Neural progenitor cell (in vitro differentiated cells): ENCODE measurements at regions not wholly inside any gene's neighbourhood (a gene's known extent, or its start where the extent isn't known, plus 50 kb on each side); places are given as distances from the start of the nearest gene placed in this dataset.

Experiments
- DNase-seq: peaks from one replicate; pipeline ENCODE4 v3.0.0-alpha.2; 2016; ENCODE audit warnings: low spot score
- H2AFZ ChIP-seq: fragments of 200-600 bp; sonication (generic); replicated peaks from 2 replicates; pipeline ENCODE4 v1.6.1; 2016; ENCODE audit warnings: antibody characterized with exemption
- H3F3A ChIP-seq: fragments of 200-600 bp; sonication (generic); 2 replicates; pipeline ENCODE4 v1.6.1; 2016; ENCODE audit warnings: antibody characterized with exemption, low read depth
- H3K27ac ChIP-seq: fragments of 200-600 bp; sonication (generic); 2 replicates; pipeline ENCODE4 v1.5.1; 2016; ENCODE audit warnings: mild to moderate bottlenecking
- H3K27me3 ChIP-seq: fragments of 200-600 bp; sonication (generic); 2 replicates; pipeline ENCODE4 v1.6.1; 2016; ENCODE audit warnings: mild to moderate bottlenecking, moderate library complexity
- H3K36me3 ChIP-seq: fragments of 200-600 bp; sonication (generic); 2 replicates; pipeline ENCODE4 v1.5.1; 2016
- H3K4me1 ChIP-seq: fragments of 200-600 bp; sonication (generic); 2 replicates; pipeline ENCODE4 v1.6.1; 2016; ENCODE audit warnings: mixed run types
- H3K4me2 ChIP-seq: fragments of 200-600 bp; sonication (generic); 2 replicates; pipeline ENCODE4 v1.6.1; 2016
- H3K4me3 ChIP-seq: fragments of 200-600 bp; sonication (generic); 2 replicates; pipeline ENCODE4 v1.5.1; 2016
- H3K79me2 ChIP-seq: fragments of 200-600 bp; sonication (generic); 2 replicates; pipeline ENCODE4 v1.6.1; 2016; ENCODE audit warnings: low read depth
- H3K9ac ChIP-seq: fragments of 200-600 bp; sonication (generic); 2 replicates; pipeline ENCODE4 v1.6.1; 2016
- H3K9me3 ChIP-seq: fragments of 200-600 bp; sonication (generic); 2 replicates; pipeline ENCODE4 v1.5.1; 2016; ENCODE audit warnings: low read depth
- H4K20me1 ChIP-seq: fragments of 200-600 bp; sonication (generic); 2 replicates; pipeline ENCODE4 v1.6.1; 2016; ENCODE audit warnings: low read depth
- H3K27ac Mint-ChIP-seq: 3 replicates; pipeline ENCODE4 v1.8.0; 2021; ENCODE audit warnings: mixed read lengths
- H3K27me3 Mint-ChIP-seq: 2 replicates; pipeline ENCODE4 v1.8.0; 2022; ENCODE audit warnings: low read depth, mild to moderate bottlenecking, inconsistent platforms, moderate library complexity, mixed read lengths; ENCODE audit not compliant: insufficient read depth
- H3K36me3 Mint-ChIP-seq: 3 replicates; pipeline ENCODE4 v1.8.0; 2021; ENCODE audit warnings: mixed read lengths
- H3K4me1 Mint-ChIP-seq: 3 replicates; pipeline ENCODE4 v1.8.0; 2021; ENCODE audit warnings: mixed read lengths
- H3K4me3 Mint-ChIP-seq: 3 replicates; pipeline ENCODE4 v1.8.0; 2021; ENCODE audit warnings: mild to moderate bottlenecking, moderate library complexity, mixed read lengths
- H3K9me3 Mint-ChIP-seq: 3 replicates; pipeline ENCODE4 v1.8.0; 2020; ENCODE audit warnings: mixed read lengths
- CTCF ChIP-seq: fragments of 200-600 bp; sonication (generic); IDR thresholded peaks from 2 replicates; pipeline ENCODE4 v1.5.1; 2017; ENCODE audit warnings: antibody characterized with exemption, mild to moderate bottlenecking
- EZH2 ChIP-seq: fragments of 200-600 bp; sonication (generic); IDR thresholded peaks from 2 replicates; pipeline ENCODE4 v1.6.1; 2017; ENCODE audit warnings: antibody characterized with exemption, mild to moderate bottlenecking, moderate library complexity
- EZH2phosphoT487 ChIP-seq: fragments of 200-600 bp; sonication (generic); IDR thresholded peaks from 2 replicates; pipeline ENCODE4 v1.6.1; 2017; ENCODE audit warnings: antibody characterized with exemption

- H3K9me3 ChIP-seq, result no peaks in the 10 kb centered on the region
- no peak for TF ChIP-seq CTCF
- no peak for TF ChIP-seq EZH2
- TF ChIP-seq EZH2phosphoT487, result no peak
Observed at GRCh38 chr12:58079806-58080205, 138.4 kb downstream of the ATP23 start.

DNA sequence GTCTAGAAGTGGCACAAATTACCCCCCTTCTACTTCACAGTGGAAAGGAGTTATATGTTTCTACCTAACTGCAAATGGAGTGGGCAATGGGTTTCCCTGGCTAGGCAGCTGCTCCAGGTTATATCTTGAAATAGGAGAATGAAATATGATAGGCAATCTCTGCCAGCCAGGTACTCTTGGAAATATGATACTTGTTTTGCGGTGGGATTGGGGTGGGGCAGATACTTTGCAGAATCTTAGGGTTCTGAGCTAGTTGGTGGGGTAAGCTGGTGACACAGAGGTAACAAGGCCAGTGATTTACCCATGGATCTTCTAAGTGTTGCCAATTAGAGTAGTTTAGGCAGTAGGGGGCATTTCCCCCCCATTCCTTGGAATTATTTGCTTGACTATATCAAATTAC, 140.1 kb downstream of the ATP23 start:
- Histone ChIP-seq H4K20me1 (no peaks in the 10 kb centered on the region), H2AFZ (no peak overlapping the region), H3K27ac (no peak overlapping the region), H3K36me3 (no peaks in the 10 kb centered on the region), H3K4me1 (peaks cover 13% of the 10 kb centered on the region), H3K27me3 (no peaks in the 10 kb centered on the region), H3K4me3 (no peak overlapping the region), H3K4me2 (no peak overlapping the region), H3K9ac (no peak overlapping the region), H3F3A (no peaks in the 10 kb centered on the region), H3K79me2 (no peaks in the 10 kb centered on the region), H3K9me3 (no peaks in the 10 kb centered on the region)
- DNase-seq, result no peak
- H3K4me1 Mint-ChIP-seq, result peaks cover 9% of the 10 kb centered on the region
- H3K9me3 Mint-ChIP-seq, result no peaks in the 10 kb centered on the region
- TF ChIP-seq EZH2 (no peak), EZH2phosphoT487 (no peak), CTCF (no peak)
- H3K27me3 Mint-ChIP-seq, result no peaks in the 10 kb centered on the region
- H3K27ac Mint-ChIP-seq, result no peak overlapping the region
- no peak overlapping the region for H3K4me3 Mint-ChIP-seq
- H3K36me3 Mint-ChIP-seq, result no peaks in the 10 kb centered on the region

More at GRCh38 chr12:58079806-58080205, 138.4 kb downstream of the ATP23 start:
- Histone ChIP-seq H3K27me3 (no peaks in the 10 kb centered on the region), H3F3A (no peaks in the 10 kb centered on the region), H2AFZ (no peak overlapping the region), H3K27ac (no peak overlapping the region), H3K4me2 (no peak overlapping the region), H4K20me1 (no peaks in the 10 kb centered on the region), H3K4me1 (peaks cover 18% of the 10 kb centered on the region), H3K36me3 (no peaks in the 10 kb centered on the region), H3K4me3 (no peak overlapping the region), H3K9ac (no peak overlapping the region), H3K79me2 (no peaks in the 10 kb centered on the region)
- H3K36me3 Mint-ChIP-seq, result no peaks in the 10 kb centered on the region
- H3K4me1 Mint-ChIP-seq, result peaks cover 6% of the 10 kb centered on the region
- H3K9me3 Mint-ChIP-seq, result no peaks in the 10 kb centered on the region
- no peak overlapping the region for H3K4me3 Mint-ChIP-seq
- no peak for DNase-seq
- no peak overlapping the region for H3K27ac Mint-ChIP-seq
- H3K27me3 Mint-ChIP-seq, result no peaks in the 10 kb centered on the region

DNA sequence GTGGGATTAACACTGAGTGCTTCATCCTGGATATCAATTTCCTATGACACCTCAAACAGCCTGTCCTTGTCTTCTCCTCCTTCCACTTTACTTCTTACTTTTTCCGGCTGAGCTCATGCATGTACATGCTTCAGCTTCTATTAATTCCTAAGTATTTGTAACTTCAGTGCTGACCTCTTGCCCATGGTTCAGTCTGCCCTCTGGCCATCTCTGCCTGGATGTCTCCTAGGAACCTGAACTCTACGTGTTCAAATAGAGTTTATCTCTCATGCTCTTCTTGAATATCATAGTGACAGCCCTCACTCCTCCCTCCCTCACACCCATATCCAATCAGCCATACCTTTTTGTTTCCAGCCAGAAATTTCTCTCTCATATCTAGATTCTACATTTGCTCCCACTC, 141.6 kb downstream of the ATP23 start:
- Mint-ChIP-seq H3K27me3 (no peaks in the 10 kb centered on the region), H3K4me1 (peaks cover 24% of the 10 kb centered on the region), H3K36me3 (no peaks in the 10 kb centered on the region), H3K4me3 (no peak overlapping the region), H3K9me3 (no peaks in the 10 kb centered on the region), H3K27ac (no peak overlapping the region)
- peaks cover 19% of the 10 kb centered on the region for H3K4me1 ChIP-seq
- TF ChIP-seq EZH2phosphoT487, result no peak
- no peak for TF ChIP-seq CTCF
- no peak for TF ChIP-seq EZH2
- H3K9me3 ChIP-seq, result no peaks in the 10 kb centered on the region
- peaks cover 6% of the 10 kb centered on the region for H3F3A ChIP-seq
- H3K27ac ChIP-seq, result no peak overlapping the region
- no peak overlapping the region for H3K4me3 ChIP-seq
- no peaks in the 10 kb centered on the region for H3K27me3 ChIP-seq
- H2AFZ ChIP-seq, result no peak overlapping the region
- H3K4me2 ChIP-seq, result no peak overlapping the region
- no peak overlapping the region for H3K9ac ChIP-seq
- H3K36me3 ChIP-seq, result no peaks in the 10 kb centered on the region
- no peaks in the 10 kb centered on the region for H4K20me1 ChIP-seq
- no peaks in the 10 kb centered on the region for H3K79me2 ChIP-seq
- DNase-seq, result no peak

DNA sequence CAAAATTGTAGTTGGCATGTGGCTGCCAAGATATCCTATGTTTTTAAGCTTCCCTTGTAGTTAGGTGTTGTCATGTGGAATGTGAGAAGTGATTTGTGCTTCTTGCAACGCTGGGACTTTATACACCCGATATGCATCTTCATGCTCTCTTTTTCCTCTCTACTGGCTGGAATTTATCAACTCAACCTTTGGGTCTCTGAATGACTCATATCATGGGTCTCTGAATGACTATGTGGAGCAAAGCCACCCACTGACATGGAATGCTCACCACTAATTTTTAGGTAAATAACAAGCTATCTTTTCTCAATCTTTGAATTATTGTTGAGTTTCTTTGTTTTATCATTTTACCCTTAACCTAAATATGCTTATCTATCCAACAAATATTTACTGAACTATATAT, 144.6 kb downstream of the ATP23 start:
- no peak for TF ChIP-seq EZH2phosphoT487
- no peak for TF ChIP-seq CTCF
- no peak for TF ChIP-seq EZH2
- H3K36me3 ChIP-seq, result no peaks in the 10 kb centered on the region
- Mint-ChIP-seq H3K4me3 (no peak overlapping the region), H3K27me3 (no peaks in the 10 kb centered on the region), H3K27ac (no peak overlapping the region), H3K9me3 (no peaks in the 10 kb centered on the region), H3K36me3 (no peaks in the 10 kb centered on the region), H3K4me1 (peaks cover 19% of the 10 kb centered on the region)
- no peak overlapping the region for H2AFZ ChIP-seq
- no peak overlapping the region for H3K4me2 ChIP-seq
- no peaks in the 10 kb centered on the region for H3K79me2 ChIP-seq
- H3K4me3 ChIP-seq, result no peak overlapping the region
- no peak overlapping the region for H3K9ac ChIP-seq
- H3K27me3 ChIP-seq, result no peaks in the 10 kb centered on the region
- peaks cover 6% of the 10 kb centered on the region for H3F3A ChIP-seq
- no peaks in the 10 kb centered on the region for H3K9me3 ChIP-seq
- H3K4me1 ChIP-seq, result peaks cover 6% of the 10 kb centered on the region
- no peaks in the 10 kb centered on the region for H4K20me1 ChIP-seq
- no peak for DNase-seq
- no peak overlapping the region for H3K27ac ChIP-seq
